HepG2 (cell line): ENCODE measurements at regions not wholly inside any gene's neighbourhood (a gene's known extent, or its start where the extent isn't known, plus 50 kb on each side); places are given as distances from the start of the nearest gene placed in this dataset.
"Not testable (repeated sequence)": the region's sequence is repeated elsewhere in the genome, so short reads cannot be mapped to it uniquely, and the experiment has no call there.

Experiments used
- ATAC-seq: fragments of 200-7000 bp; cut with Tn5 transposase; 3 replicates; pipeline ENCODE4 v1.9.1; 2020; ENCODE audit warnings: mild to moderate bottlenecking, moderate library complexity
- BruUV-seq: library from RNA; stranded (reverse); fragments of 400-500 nt; replicated peaks from 2 replicates; lab custom pipeline; 2021; lab: Mats Ljungman, UMichigan
- CTCF ChIA-PET: fragments of 300-600 bp; formaldehyde crosslinking; extraction: SDS; loops from one replicate; lab custom pipeline; 2021; ENCODE audit warnings: low total read pairs, inconsistent platforms, low intra/inter-chr PET ratio; lab: Yijun Ruan, JAX
- POLR2A ChIA-PET: fragments of 350-600 bp; sonication (Branson Sonifier 250); formaldehyde crosslinking; loops from one replicate; lab custom pipeline; 2020; ENCODE audit warnings: antibody characterized with exemption, inconsistent platforms; lab: Yijun Ruan, JAX
- DNase-seq: peaks from one replicate; pipeline ENCODE4 v3.0.0-alpha.2; 2015; ENCODE audit warnings: low spot score
- FAIRE-seq: peaks from 3 replicates; lab custom pipeline; 2011; peaks lifted over from hg19 to GRCh38; lab: Jason Lieb, UNC
- H2AFZ ChIP-seq: one replicate; pipeline ENCODE4 v1.6.1; 2011; ENCODE audit warnings: low read length, inconsistent platforms
- H3K27ac ChIP-seq: fragments of 300-600 bp; 3 replicates; pipeline ENCODE4 v1.8.0; 2011; ENCODE audit warnings: mixed run types, mild to moderate bottlenecking, mixed read lengths, low read length, inconsistent platforms; ENCODE audit not compliant: insufficient read depth; ENCODE audit errors: extremely low read length
- H3K27me3 ChIP-seq, 2 experiments: fragments of 200-600 bp in 1 of 2; 2 replicates in 1 of 2; 3 replicates in 1 of 2; pipeline versions ENCODE4 v1.6.0 to v1.8.0; 2011; ENCODE audit warnings: low read length in 2 of 2, mild to moderate bottlenecking in 2 of 2, moderate library complexity in 2 of 2, inconsistent platforms in 1 of 2; ENCODE audit not compliant: insufficient read depth in 2 of 2, control insufficient read depth in 1 of 2
- H3K36me3 ChIP-seq, 2 experiments: fragments of 200-600 bp in 1 of 2; replicated peaks in 1 of 2; 2 replicates in 1 of 2; 3 replicates in 1 of 2; pipeline versions ENCODE4 v1.5.1 to v1.8.0; 2011; ENCODE audit warnings: low read length in 2 of 2, inconsistent platforms in 1 of 2; ENCODE audit not compliant: insufficient read depth in 2 of 2, control insufficient read depth in 1 of 2
- H3K4me1 ChIP-seq: 2 replicates; pipeline ENCODE4 v1.5.1; 2012; ENCODE audit warnings: low read length, inconsistent platforms; ENCODE audit not compliant: insufficient read depth
- H3K4me2 ChIP-seq: 2 replicates; pipeline ENCODE4 v1.6.0; 2011; ENCODE audit warnings: low read depth, low read length, inconsistent platforms
- H3K4me3 ChIP-seq, 3 experiments: fragments of 200-600 bp in 1 of 3; sonication (generic), shearing (Covaris generic) in 1 of 3; replicated peaks in 1 of 3; 2 replicates each; pipeline ENCODE4 v1.5.1; 2011 to 2016; ENCODE audit warnings: low read length in 3 of 3, inconsistent platforms in 2 of 3, low read depth in 2 of 3, mild to moderate bottlenecking in 2 of 3, control low read depth in 1 of 3, mixed read lengths in 1 of 3; ENCODE audit not compliant: insufficient read depth in 1 of 3
- H3K79me2 ChIP-seq: one replicate; pipeline ENCODE4 v1.6.1; 2011; ENCODE audit warnings: low read length, inconsistent platforms; ENCODE audit not compliant: insufficient read depth
- H3K9ac ChIP-seq: 2 replicates; pipeline ENCODE4 v1.6.0; 2011; ENCODE audit warnings: mild to moderate bottlenecking, low read depth, low read length, inconsistent platforms; ENCODE audit not compliant: insufficient read depth
- H3K9me3 ChIP-seq: 2 replicates; pipeline ENCODE4 v1.5.1; 2012; ENCODE audit warnings: mild to moderate bottlenecking, low read length
- H4K20me1 ChIP-seq: 2 replicates; pipeline ENCODE4 v1.6.0; 2011; ENCODE audit warnings: inconsistent platforms, mild to moderate bottlenecking, low read length, moderate library complexity; ENCODE audit not compliant: insufficient read depth
- GATAD2A ChIP-seq: IDR thresholded peaks from 2 replicates; pipeline ENCODE4 v1.6.1; 2016
- MAFF ChIP-seq: IDR thresholded peaks from 2 replicates; pipeline ENCODE4 v1.6.1; 2011; ENCODE audit warnings: low read depth, low read length, improper control_type of control experiment
- MAFK ChIP-seq, 2 experiments: IDR thresholded peaks in 1 of 2; conservative IDR thresholded peaks in 1 of 2; 2 replicates each; pipeline ENCODE4 v1.6.1; 2011; ENCODE audit warnings: improper control_type of control experiment in 2 of 2, low read length in 2 of 2
- NFYB ChIP-seq: sonication (generic); formaldehyde crosslinking; IDR thresholded peaks from 2 replicates; pipeline ENCODE4 v1.4.0; 2020; ENCODE audit warnings: missing genetic modification reagents
- ZNF644 ChIP-seq: IDR thresholded peaks from 2 replicates; pipeline ENCODE4 v1.6.1; 2016; ENCODE audit warnings: low read depth
- ZNF839 ChIP-seq: sonication (generic); formaldehyde crosslinking; IDR thresholded peaks from 2 replicates; pipeline ENCODE4 v1.4.0; 2020; ENCODE audit warnings: missing genetic modification reagents, mild to moderate bottlenecking, borderline replicate concordance
- WGBS: methylation state at CpG from one replicate; pipeline ENCODE4 v1.1.6; 2017; ENCODE audit warnings: low lambda C conversion rate; 5-methylcytosine and 5-hydroxymethylcytosine counted together
- in situ Hi-C: cut with HindIII; loops from 2 replicates; pipeline ENCODE4 v1.10.0; 2017; ENCODE audit warnings: low pct_unique_long_range_greater_than_20kb; ENCODE audit not compliant: extremely low pct_ligation_motif_present
- intact Hi-C: fragments of 100-400 bp; cut with micrococcal nuclease; formaldehyde crosslinking; loops from one replicate; pipeline ENCODE4 v1.10.0; 2022; ENCODE audit not compliant: unreplicated experiment

DNA sequence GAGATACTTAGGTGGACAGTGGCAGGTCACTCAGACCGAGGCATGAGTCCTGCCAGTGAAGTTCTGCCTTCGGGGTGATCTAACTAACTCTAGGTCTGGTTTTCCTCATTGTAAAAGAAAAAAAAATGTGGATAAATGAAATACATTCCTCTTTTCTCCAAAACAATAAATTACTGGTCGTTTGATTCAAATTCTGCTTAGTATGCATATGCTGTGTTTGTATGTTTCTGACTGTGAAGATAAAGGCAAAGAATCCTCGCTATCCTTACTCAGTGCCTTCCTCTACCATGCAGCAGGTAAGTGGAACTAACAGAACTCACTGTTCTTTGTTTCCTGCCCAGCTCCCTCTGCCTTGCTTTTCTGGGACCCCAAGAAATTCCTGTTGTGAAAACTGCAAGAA, 330.1 kb downstream of the SUCLG1 start:
- ChIA-PET CTCF (no interaction called here), POLR2A (no interaction called here)
- DNase-seq (no peak), ATAC-seq (no peak), FAIRE-seq (no peak)
- TF ChIP-seq MAFK (conservative IDR thresholded peaks at IDR 0.05 in 1 of 2, IDR thresholded peaks at IDR 0.05 in 1 of 2; ENCODE audit: low read length in 2 of 2) = peak; percentile 56 to 71
- TF ChIP-seq ZNF644 (CRISPR knock-in tag) = no peak
- TF ChIP-seq MAFF = 0 out of 2 replicates have a peak, but pooled peaks have one; percentile 18
- TF ChIP-seq GATAD2A = no peak
- TF ChIP-seq ZNF839 (CRISPR knock-in tag) = no peak
- Histone ChIP-seq H3K27ac (no peak overlapping the region), H3K4me1 (no peaks in the 10 kb centered on the region), H3K4me2 (no peak overlapping the region), H4K20me1 (no peaks in the 10 kb centered on the region), H3K9me3 (no peaks in the 10 kb centered on the region), H3K9ac (no peak overlapping the region), H3K36me3 (no peaks in the 10 kb centered on the region), H3K4me3 (no peak overlapping the region), H3K79me2 (no peaks in the 10 kb centered on the region), H3K27me3 (no peaks in the 10 kb centered on the region), H2AFZ (no peak overlapping the region)
- in situ Hi-C loops = no loop called here
- no TSS peak for BruUV-seq
- 9% methylated on average over 4 of the region's 4 CpGs for WGBS
- intact Hi-C loops = no loop called here

DNA sequence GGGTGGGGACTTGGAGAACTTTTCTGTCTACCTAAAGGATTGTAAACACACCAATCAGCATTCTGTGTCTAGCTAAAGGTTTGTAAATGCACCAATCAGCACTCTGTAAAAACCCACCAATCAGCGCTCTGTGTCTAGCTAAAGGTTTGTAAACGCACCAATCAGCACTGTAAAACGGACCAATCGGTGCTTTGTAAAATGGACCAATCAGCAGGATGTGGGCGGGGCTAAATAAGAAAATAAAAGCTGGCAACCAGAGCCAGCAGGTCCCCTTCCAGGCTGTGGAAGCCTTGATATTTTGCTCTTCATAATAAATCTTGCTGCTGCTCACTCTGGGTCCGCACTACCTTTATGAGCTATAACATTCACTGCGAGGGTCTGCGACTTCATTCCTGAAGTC, 331.3 kb downstream of the SUCLG1 start:
- DNase-seq = not testable (repeated sequence)

More for the DNA sequence above, 331.3 kb downstream of the SUCLG1 start:
- POLR2A ChIA-PET, BruUV-seq, in situ Hi-C loops, H2AFZ ChIP-seq, H3K9ac ChIP-seq, H3K36me3 ChIP-seq, H3K27ac ChIP-seq, H3K9me3 ChIP-seq, H3K4me3 ChIP-seq, intact Hi-C loops, ATAC-seq, FAIRE-seq, H3K4me1 ChIP-seq, H3K27me3 ChIP-seq, CTCF ChIA-PET, H4K20me1 ChIP-seq, H3K4me2 ChIP-seq, H3K79me2 ChIP-seq: not testable (repeated sequence)
- TF ChIP-seq NFYB = peak; percentile 45; the same call in 1 of the 2 replicates
- 34% methylated on average over 8 of the region's 8 CpGs for WGBS
